HuH-7.5 (cell line): ENCODE measurements at regions not wholly inside any gene's neighbourhood (a gene's known extent, or its start where the extent isn't known, plus 50 kb on each side); places are given as distances from the start of the nearest gene placed in this dataset.
"Not testable (repeated sequence)": the region's sequence is repeated elsewhere in the genome, so short reads cannot be mapped to it uniquely, and the experiment has no call there.

Source experiments
- DNase-seq: peaks from one replicate; pipeline ENCODE4 v3.0.0; 2011; ENCODE audit warnings: low spot score

- DNase-seq: no peak
Measured at GRCh38 chr18:8882632-8883408, 177.5 kb downstream of the MTCL1 start.

- no peak for DNase-seq
Measured at GRCh38 chr18:8883409-8883668, 178.0 kb downstream of the MTCL1 start.

- DNase-seq: not testable (repeated sequence)
Measured at GRCh38 chr18:8887877-8888276, 182.5 kb downstream of the MTCL1 start.

- no peak for DNase-seq
Measured at GRCh38 chr18:8889489-8889888, 184.1 kb downstream of the MTCL1 start.

- DNase-seq: not testable (repeated sequence)
Measured at GRCh38 chr18:8890503-8890902, 185.1 kb downstream of the MTCL1 start.

GRCh38 chr18:8890957-8891464, 185.7 kb downstream of the MTCL1 start:
- no peak for DNase-seq

- DNase-seq: no peak
Measured at GRCh38 chr18:8893221-8893620, 187.9 kb downstream of the MTCL1 start.

GRCh38 chr18:8893628-8894231, 188.4 kb downstream of the MTCL1 start:
- no peak for DNase-seq

- DNase-seq: no peak
Measured at GRCh38 chr18:8894823-8895222, 189.5 kb downstream of the MTCL1 start.

GRCh38 chr18:8895341-8895740, 190.0 kb downstream of the MTCL1 start:
- no peak for DNase-seq

GRCh38 chr18:8895987-8896619, 190.7 kb downstream of the MTCL1 start:
- no peak for DNase-seq

GRCh38 chr18:8899000-8899399, 193.6 kb downstream of the MTCL1 start:
- DNase-seq: no peak

- DNase-seq: no peak
Measured at GRCh38 chr18:8900552-8900951, 195.2 kb downstream of the MTCL1 start.

GRCh38 chr18:8901019-8901418, 195.7 kb downstream of the MTCL1 start:
- DNase-seq: no peak

GRCh38 chr18:8904316-8904715, 198.2 kb upstream of the NDUFV2 start:
- no peak for DNase-seq

- no peak for DNase-seq
Measured at GRCh38 chr18:8908792-8909510, 193.5 kb upstream of the NDUFV2 start.

- DNase-seq: no peak
Measured at GRCh38 chr18:8910186-8910822, 192.2 kb upstream of the NDUFV2 start.

- no peak for DNase-seq
Measured at GRCh38 chr18:8910843-8911242, 191.7 kb upstream of the NDUFV2 start.

GRCh38 chr18:8911408-8912340, 190.8 kb upstream of the NDUFV2 start:
- no peak for DNase-seq

GRCh38 chr18:8912348-8913326, 189.9 kb upstream of the NDUFV2 start:
- no peak for DNase-seq
